ENCODE measurements at regions not wholly inside any gene's neighbourhood (a gene's known extent, or its start where the extent isn't known, plus 50 kb on each side); places are given as distances from the start of the nearest gene placed in this dataset.

DNA sequence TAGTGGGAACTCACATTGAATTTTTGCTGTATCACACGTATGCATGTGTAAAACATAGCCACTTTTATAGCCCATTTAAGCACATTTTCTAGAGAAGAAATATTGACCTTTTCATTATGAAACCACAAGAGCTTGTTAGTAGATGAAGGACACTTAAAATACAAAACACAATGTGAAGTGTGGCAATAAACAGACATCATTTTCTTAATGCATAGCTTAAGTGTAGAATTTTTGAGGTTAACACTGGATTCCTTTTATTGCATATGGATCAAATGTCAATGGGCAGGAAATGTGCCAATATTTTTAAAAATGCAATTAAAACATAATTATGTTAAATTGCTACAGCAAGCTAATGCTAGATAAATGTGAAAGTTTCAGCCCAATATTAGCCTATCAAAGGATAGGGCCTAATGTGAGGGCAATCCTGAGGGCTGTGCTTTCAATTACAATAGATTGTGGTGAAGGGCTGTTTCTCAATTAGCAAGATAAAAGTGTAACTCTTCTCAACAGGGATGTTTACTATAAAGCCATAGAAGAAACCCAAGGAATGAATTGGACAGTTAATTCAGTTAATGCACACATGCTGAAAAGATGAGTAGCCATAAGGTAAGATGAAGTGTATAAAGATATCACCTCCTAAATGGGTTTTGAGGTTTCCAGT is 489.0 kb upstream of the CDIN1 start:
- TF ChIP-seq, protein P1, sequence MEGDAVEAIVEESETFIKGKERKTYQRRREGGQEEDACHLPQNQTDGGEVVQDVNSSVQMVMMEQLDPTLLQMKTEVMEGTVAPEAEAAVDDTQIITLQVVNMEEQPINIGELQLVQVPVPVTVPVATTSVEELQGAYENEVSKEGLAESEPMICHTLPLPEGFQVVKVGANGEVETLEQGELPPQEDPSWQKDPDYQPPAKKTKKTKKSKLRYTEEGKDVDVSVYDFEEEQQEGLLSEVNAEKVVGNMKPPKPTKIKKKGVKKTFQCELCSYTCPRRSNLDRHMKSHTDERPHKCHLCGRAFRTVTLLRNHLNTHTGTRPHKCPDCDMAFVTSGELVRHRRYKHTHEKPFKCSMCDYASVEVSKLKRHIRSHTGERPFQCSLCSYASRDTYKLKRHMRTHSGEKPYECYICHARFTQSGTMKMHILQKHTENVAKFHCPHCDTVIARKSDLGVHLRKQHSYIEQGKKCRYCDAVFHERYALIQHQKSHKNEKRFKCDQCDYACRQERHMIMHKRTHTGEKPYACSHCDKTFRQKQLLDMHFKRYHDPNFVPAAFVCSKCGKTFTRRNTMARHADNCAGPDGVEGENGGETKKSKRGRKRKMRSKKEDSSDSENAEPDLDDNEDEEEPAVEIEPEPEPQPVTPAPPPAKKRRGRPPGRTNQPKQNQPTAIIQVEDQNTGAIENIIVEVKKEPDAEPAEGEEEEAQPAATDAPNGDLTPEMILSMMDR (IDR thresholded peaks at IDR 0.05; ENCODE audit: low read depth, low read length, missing control alignments), result no peak
- no peak for DNase-seq (ENCODE audit: low read depth)
- H3K4me3 ChIP-seq (ENCODE audit: low read depth, low read length), result no peak overlapping the region

DNA sequence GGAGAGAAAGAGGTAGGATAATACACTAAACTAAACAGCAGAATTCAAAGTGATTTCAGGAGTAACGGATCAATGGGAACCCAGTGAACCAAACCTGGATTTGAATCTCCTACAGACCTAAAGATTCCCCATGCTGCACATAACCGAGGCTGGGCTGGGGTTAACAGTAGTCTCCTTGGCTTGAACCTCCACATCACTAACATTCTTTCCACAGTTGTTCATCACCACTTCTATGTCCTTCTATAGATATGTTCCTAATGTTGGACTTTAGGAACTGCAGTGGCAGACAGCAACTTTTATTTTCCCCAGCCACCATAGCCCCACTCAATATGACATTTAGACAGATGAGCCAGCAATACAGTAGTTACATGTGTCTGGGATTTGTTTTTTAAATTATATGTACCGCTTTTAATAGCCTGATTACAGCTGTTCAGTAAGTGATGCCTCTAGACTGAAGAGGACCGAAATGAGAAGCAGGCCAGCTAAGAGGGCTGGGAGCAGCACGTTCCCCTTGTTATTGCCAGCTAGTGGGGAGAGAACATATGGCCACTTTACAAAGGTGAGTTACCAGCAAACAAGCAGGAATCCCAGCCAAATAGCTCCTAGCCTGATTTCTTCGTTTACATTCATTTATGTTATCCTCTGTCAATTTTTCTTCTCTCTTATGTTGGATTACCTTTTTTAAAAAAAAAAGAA is 472.6 kb upstream of the CDIN1 start:
- no peak overlapping the region for H3K4me3 ChIP-seq (ENCODE audit: low read depth, low read length)
- TF ChIP-seq, protein P1 (IDR thresholded peaks at IDR 0.05; ENCODE audit: low read depth, low read length, missing control alignments), result no peak
- DNase-seq (ENCODE audit: low read depth), result no peak

DNA sequence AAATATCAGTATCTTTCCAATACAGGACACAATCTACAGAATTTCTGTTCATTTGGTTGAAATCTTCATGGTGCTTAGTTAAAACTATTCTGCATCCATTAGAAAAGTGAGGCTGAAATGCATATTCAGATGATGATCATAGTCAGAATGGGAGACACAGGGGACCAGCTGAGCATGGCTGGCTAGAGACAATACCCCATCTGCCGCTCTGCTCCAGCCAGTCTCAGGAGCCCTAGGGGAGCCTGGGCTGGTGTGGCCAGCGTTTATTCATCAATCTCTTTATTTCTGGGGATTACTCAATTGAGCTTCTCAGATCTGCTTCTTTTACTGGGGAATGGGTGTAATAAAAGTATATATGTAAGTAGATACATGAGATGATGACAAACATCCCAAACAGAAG is 470.9 kb upstream of the CDIN1 start:
- DNase-seq (ENCODE audit: low read depth), result no peak
- TF ChIP-seq, protein P1 (IDR thresholded peaks at IDR 0.05; ENCODE audit: low read depth, low read length, missing control alignments), result no peak
- no peak overlapping the region for H3K4me3 ChIP-seq (ENCODE audit: low read depth, low read length)

DNA sequence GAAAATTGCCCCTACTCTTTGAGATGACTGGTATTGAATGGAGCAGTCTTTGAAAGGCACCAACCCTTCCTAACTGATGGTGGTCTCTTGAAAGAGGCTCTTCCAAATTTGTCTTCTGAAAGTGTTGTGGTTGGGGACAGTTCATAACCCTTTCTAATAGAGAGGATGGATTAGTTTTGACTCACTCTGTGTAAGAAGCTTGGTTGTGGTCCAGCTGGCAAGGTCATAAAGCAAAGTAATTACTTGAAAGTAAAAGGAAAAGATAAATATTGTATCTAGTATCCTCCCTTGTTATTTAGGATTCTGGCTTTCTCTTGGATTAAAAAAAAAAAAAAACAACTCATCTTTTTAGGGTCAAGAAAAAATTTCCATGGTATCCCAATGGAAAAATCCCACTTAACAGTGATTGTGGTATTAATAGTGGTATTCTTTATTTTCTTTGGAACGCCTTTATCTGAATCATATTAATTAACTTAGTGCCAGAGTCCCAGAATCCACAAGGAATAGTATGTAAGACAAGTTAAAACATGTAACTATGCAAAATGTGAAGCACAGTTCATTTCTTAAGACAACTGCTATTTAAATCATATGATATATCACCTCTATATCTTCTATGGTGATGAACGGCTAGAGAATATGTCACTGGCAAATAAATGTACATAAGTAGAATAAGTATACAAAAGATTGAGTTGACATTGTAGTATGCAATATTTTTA is 469.3 kb upstream of the CDIN1 start:
- DNase-seq (ENCODE audit: low read depth), result no peak
- TF ChIP-seq, protein P1 (IDR thresholded peaks at IDR 0.05; ENCODE audit: low read depth, low read length, missing control alignments), result no peak
- no peak overlapping the region for H3K4me3 ChIP-seq (ENCODE audit: low read depth, low read length)

DNA sequence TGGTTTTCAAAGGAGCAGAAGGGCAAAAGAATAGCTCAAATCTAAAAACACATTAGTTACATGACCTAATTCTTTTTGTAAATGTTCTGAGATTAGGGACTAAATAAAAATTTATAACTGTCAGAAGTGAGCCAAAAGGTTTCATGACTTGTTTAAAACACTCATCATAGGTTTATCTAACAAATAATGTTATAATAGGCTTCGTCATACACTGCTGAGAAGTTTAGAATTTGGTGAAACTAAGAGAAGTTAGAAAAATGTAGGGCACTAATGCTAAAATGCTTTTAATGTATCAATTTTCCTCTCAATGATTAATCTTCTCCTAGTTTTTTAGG is 468.8 kb upstream of the CDIN1 start:
- TF ChIP-seq, protein P1 (IDR thresholded peaks at IDR 0.05; ENCODE audit: low read depth, low read length, missing control alignments), result no peak
- H3K4me3 ChIP-seq (ENCODE audit: low read depth, low read length), result no peak overlapping the region

DNA sequence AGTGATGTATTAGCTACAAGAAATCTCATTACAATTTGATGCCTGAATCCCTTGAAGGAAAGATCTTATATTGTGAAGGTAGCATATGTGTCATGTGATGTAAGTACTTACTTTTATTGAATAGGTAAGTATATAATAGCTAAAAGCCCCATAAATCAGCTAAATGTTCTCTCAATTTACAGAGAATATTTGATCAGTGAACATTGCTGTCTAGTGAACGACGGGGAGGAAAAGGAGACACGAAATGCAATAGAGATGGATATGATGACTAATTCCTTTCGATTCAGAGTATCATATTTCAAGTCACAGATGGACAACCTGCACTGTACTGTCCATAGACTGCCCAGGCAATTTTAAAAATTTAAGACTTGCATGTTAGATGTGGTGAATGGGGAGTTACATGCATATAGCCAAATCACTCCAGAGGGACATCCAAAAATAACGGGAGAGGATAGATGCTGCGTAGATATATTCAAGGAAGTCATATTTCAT is 462.1 kb upstream of the CDIN1 start:
- no peak for DNase-seq (ENCODE audit: low read depth)
- no peak overlapping the region for H3K4me3 ChIP-seq (ENCODE audit: low read depth, low read length)
- TF ChIP-seq, protein P1 (IDR thresholded peaks at IDR 0.05; ENCODE audit: low read depth, low read length, missing control alignments), result no peak

More for the DNA sequence above, 468.8 kb upstream of the CDIN1 start:
- DNase-seq (ENCODE audit: low read depth), result no peak
